ENCODE measurements at regions not wholly inside any gene's neighbourhood (a gene's known extent, or its start where the extent isn't known, plus 50 kb on each side); places are given as distances from the start of the nearest gene placed in this dataset.

DNA sequence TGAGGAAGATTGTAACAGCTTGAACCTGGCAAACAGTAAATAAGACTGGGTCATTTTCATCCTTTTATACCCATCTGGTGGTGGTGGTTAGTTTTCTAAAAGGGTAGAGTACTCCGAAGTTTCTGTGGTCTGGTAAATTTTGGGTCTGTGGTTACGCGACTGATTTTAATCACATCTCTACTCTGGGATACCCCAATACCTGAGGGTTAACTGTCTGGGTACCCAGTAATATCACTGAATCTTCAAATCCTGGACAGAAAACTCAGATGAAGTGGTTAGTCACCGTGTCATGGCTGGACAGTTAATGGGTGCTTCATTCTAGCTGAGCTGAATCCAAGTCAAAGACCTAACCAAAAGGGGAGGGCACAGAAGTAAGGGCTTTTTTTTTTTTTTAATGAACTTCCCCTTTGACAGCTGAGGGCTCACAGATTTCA is 474.2 kb downstream of the GADD45G start:
- no peak for DNase-seq

- DNase-seq: no peak
These were observed 480.8 kb downstream of the GADD45G start for GRCh38 chr9:90085633-90086032.

- DNase-seq: no peak
These were observed 481.3 kb downstream of the GADD45G start for GRCh38 chr9:90086101-90086511.

GRCh38 chr9:90088434-90088833 is 483.6 kb downstream of the GADD45G start:
- DNase-seq: no peak

DNA sequence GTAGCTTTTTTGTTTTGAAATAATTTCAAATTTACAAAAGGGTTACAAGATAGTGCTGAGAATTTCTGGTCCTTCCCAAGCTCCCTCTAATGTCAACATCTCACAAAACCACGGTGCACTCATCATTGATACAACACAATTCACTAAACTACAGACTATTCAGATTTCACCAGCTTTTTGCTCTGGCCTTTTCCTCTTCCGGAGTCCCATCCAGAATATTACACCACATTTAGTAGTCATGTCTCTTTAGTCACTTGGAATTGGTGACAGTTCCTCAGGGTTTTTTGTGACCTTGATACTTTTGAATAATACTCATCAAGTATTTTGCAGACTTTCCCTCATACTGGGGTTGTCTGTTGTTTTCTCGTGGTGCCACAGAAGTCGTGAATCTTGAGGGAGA is 484.0 kb downstream of the GADD45G start:
- DNase-seq: no peak

DNA sequence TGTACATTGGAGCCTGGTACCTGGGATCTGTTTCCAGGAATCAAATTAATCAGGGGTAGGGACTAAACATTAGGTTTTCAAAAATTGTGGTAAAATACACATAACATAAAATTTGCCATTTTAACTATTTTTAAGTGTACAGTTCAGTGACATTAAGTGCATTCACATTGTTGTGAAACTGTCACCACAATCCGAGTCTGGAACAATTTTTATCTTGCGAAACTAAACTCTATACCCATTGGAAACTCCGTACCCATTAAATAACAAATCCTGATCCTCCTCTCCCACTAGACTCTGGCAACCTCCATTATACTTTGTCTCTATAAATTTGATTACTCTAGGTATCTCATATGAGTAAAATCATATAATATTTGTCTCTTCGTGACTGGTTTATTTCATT is 486.2 kb downstream of the GADD45G start:
- no peak for DNase-seq

- DNase-seq: no peak
These were observed 487.7 kb downstream of the GADD45G start for GRCh38 chr9:90092508-90092907.

- DNase-seq: no peak
These were observed 490.9 kb downstream of the GADD45G start for GRCh38 chr9:90095682-90096081.

GRCh38 chr9:90097237-90097636 is 492.4 kb downstream of the GADD45G start:
- DNase-seq: no peak

- no peak for DNase-seq
These were observed 493.6 kb downstream of the GADD45G start for GRCh38 chr9:90098408-90098807.

- DNase-seq: no peak
These were observed 494.6 kb downstream of the GADD45G start for GRCh38 chr9:90099262-90099963.

DNA sequence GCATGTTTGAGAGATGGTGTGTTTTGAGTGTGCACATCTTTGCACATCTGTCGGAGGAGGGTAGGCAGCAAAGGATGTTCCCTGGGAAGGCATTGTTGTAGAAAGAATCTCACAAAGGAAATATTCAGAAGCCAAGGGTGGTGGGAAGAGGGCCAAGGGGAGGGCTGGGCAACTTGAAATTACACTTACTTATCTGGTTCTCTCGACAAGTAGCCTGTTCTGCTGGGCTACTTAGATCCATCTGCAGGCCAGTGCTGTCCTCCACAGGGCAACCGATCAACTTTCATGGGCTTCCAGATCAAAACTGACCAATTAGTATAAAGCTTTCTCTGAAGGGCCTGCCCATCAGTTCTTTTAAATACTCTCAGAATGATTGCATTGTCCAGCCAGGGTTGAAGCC is 495.2 kb downstream of the GADD45G start:
- DNase-seq: no peak

GRCh38 chr9:90102292-90102901 is 497.6 kb downstream of the GADD45G start:
- DNase-seq: peak; percentile 73

DNA sequence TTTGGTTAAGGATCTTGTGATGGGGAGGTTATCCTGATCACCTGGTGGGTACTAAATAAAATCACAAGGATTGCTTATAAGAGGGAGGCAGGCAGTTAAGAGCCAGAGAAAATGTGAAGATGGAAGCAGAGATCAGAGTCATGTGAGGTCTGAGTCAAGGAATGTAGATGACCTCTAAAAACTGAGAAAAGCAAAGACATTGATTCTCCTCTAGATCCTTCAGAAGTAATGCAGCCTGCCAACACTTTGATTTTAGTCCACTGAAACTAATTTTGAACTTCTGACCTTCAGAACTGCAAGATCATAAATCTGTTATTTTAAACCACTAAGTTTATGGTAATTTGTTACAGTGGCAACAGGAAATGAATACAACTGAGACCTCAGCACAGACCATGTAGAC is 499.0 kb downstream of the GADD45G start:
- DNase-seq: no peak

- no peak for DNase-seq
These were observed 501.0 kb downstream of the GADD45G start for GRCh38 chr9:90105773-90106172.

DNA sequence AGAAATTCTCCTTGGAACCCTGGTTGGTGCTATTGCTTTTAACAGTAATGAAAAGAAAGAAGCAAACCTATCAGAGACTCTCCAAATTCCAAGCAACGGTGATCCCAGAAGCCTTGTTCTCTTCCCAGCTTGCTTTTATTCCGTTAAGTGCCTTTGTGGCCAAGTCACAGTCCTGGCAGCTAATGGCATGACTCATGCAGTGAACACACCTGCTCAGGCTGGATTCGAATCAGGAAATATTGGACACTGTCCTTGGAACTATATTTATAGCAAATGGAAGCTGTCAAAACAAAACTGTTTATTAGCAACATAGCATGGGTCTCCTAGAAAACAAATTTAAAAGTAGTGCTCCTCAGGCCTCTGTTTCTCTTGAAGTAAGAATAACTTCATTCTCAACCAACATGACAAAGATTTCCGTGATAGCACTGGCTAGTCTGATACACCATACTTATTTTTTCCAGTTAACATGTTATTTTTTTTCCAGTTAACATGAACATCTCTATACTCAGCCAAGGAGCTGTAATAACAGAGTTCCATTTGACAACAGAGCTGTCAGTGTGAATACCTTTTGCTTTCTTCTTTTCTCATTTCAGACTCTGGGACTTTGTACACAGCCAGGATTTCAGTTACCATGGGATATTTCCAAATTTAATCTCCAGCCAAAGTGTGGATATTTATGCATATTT is 502.4 kb downstream of the GADD45G start:
- DNase-seq: no peak

GRCh38 chr9:90107726-90108655 is 503.2 kb downstream of the GADD45G start:
- no peak for DNase-seq

GRCh38 chr9:90112788-90113187 is 508.0 kb downstream of the GADD45G start:
- DNase-seq: no peak

DNA sequence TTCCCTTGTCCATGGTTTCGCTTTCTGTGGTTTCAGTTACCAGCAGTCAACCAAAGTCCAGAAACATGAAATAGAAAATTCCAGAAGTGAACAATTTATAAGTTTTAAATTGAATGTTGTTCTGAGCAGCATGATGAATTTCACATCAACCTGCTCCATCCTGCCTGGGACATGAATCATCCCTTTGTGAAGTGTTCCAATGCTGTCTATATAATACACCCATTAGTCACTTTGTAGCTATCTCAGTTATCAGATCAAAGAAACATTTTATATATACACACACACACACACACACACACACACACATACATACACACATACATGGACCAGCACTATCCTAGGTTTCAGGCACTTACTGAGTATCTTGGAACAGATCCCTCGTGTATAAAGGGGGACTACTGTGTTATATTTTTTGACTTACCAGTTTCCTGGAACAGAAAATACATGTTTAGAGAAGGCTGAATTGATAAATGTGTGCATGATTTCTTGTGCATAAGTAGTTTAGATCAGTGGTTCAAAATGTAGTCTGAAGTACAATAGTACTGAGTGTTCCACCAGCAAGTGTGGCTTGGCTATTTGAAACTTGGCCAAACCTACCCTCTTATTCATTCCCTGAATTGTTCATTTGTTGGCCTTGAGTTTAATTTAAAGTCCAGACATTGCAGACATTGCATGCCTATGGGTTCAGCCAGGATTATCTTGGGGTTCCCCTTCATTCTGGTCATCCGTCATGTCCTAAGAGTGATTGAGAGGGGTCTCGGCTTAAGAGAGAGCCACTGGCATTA is 510.0 kb downstream of the GADD45G start:
- no peak for DNase-seq

- DNase-seq: no peak
These were observed 517.0 kb downstream of the GADD45G start for GRCh38 chr9:90121762-90122161.

DNA sequence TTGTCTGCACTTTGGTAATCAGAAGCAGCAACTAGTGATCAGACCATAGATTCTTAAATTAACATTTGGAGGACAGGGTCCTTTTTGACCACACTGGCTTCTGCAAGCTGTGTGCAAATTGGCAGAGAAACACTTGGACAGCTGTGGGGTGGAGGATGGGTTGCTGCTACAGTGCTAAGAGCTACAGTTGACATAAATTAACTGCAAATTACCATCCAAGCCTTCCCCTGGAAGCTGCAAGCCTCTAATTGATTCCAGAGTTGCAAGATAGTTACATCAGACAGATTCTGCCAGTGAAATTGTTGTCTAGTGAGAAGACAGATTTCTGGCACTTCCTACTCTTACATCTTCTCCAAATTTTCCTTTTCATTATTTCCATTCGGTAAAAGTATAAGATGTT is 517.7 kb downstream of the DIRAS2 start:
- no peak for DNase-seq

DNA sequence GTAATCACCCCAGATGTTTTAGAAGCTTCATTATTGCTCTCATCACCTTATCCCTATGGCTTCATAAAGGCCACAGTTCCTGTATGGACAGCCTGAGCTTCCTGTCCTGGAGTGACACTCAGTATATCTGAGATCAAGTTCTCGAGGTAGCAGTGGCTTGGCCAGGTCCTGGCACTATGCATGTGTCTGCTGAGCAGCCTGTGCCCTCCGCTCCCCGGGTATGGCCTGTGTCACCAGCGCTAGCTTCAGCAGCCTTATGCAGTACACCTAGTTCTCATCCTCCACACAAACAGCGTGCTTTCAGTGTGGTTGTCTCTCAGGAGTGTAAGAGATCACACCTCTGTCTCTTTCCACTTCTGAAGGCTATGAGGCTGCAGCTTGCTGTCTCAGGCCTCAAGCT is 514.7 kb downstream of the DIRAS2 start:
- no peak for DNase-seq
